Mesodermal cell (in vitro differentiated cells): ENCODE measurements at regions not wholly inside any gene's neighbourhood (a gene's known extent, or its start where the extent isn't known, plus 50 kb on each side); places are given as distances from the start of the nearest gene placed in this dataset.

Experiments
- H3K27ac ChIP-seq: 2 replicates; pipeline ENCODE4 v1.7.0; 2013; ENCODE audit warnings: mild to moderate bottlenecking, low read depth, low read length, moderate library complexity; ENCODE audit not compliant: severe bottlenecking
- H3K36me3 ChIP-seq: 2 replicates; pipeline ENCODE4 v1.7.1; 2013; ENCODE audit warnings: mild to moderate bottlenecking, low read length, moderate library complexity; ENCODE audit not compliant: control insufficient read depth, insufficient read depth
- H3K4me1 ChIP-seq: one replicate; pipeline ENCODE4 v1.7.1; 2013; ENCODE audit warnings: mild to moderate bottlenecking, low read length; ENCODE audit not compliant: insufficient read depth, control insufficient read depth, poor library complexity, severe bottlenecking
- H3K4me3 ChIP-seq: 2 replicates; pipeline ENCODE4 v1.7.0; 2013; ENCODE audit warnings: low read length, control low read depth, mild to moderate bottlenecking; ENCODE audit not compliant: insufficient read depth, poor library complexity, severe bottlenecking; ENCODE audit errors: extremely low read depth
- H3K9me3 ChIP-seq: 2 replicates; pipeline ENCODE4 v1.7.1; 2013; ENCODE audit warnings: mild to moderate bottlenecking, low read length, moderate library complexity; ENCODE audit not compliant: control insufficient read depth
- WGBS, 2 experiments: methylation state at CpG; one replicate each; pipeline ENCODE4 v1.1.5; 2013; ENCODE audit warnings: missing lambda C conversion rate in 2 of 2; ENCODE audit not compliant: insufficient coverage in 2 of 2; 5-methylcytosine and 5-hydroxymethylcytosine counted together

- Histone ChIP-seq H3K4me3 (no peak overlapping the region), H3K4me1 (no peaks in the 10 kb centered on the region), H3K27ac (no peak overlapping the region), H3K9me3 (no peaks in the 10 kb centered on the region), H3K36me3 (no peaks in the 10 kb centered on the region)
- WGBS, 2 experiments = 91 to 100% methylated on average over 1 to 7 of the region's 11 CpGs
Observed at GRCh38 chr7:133470-133869, 58.9 kb upstream of the FAM20C start.

DNA sequence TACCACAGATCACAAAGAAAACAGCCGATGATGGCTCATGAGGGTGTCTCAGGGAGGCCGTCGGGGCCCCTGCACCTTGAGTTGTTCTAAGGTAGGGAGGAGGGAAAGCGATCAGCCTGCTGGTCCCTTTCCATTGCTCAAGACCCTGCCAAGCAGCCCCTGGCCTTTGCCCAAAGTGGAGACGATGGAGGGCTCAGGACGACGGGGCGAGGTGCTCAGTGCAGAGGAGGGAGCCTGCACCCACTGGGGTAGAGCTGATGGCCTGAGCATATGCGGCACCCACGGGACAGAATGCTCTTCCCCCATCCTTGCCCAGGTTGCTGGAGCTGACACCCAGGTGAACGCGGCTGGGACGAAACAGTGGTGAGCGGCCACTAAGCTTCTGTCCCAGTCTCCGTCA is 58.3 kb upstream of the FAM20C start:
- no peak overlapping the region for H3K27ac ChIP-seq
- H3K4me1 ChIP-seq = no peaks in the 10 kb centered on the region
- H3K9me3 ChIP-seq = no peaks in the 10 kb centered on the region
- no peaks in the 10 kb centered on the region for H3K36me3 ChIP-seq
- H3K4me3 ChIP-seq = no peak overlapping the region
- WGBS, 2 experiments = 94 to 98% methylated on average over 12 to 14 of the region's 15 CpGs

DNA sequence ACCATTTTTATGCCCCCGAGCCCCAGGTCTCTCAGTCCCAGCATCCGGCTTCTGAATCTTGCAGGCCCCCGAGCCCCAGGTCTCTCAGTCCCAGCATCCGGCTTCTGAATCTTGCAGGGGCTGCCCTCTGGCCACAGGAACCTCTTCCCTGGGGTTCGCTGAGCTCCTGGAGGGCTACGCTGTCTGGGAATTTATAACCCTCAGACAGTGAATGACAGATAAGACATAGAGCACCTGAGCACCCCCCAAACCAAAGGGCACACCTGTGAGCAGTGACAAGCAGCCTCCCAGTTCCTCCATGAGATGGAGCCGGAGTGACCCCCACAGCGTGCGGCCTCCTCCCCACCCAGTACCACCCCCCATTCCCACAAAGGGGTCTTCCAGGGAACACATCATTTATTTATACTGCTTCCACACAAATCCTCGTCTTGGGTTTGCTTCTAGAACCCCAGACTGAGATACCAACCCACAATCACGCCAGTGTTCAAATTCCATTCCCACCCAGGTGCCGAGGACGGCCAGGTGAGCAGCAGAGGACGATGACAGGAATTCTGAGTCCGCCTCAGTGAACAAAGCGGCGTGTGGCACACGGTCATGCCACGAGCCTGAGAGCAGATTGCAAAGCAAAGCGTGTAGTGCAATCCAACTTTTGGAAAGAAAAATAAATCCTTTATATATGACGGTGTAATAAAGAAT is 57.7 kb upstream of the FAM20C start:
- H3K4me3 ChIP-seq = no peak overlapping the region
- 95% methylated on average over 16 to 19 of the region's 21 CpGs for WGBS, 2 experiments
- no peak overlapping the region for H3K27ac ChIP-seq
- H3K4me1 ChIP-seq = no peaks in the 10 kb centered on the region
- no peaks in the 10 kb centered on the region for H3K9me3 ChIP-seq
- H3K36me3 ChIP-seq = no peaks in the 10 kb centered on the region

GRCh38 chr7:135257-135653 is 57.1 kb upstream of the FAM20C start:
- no peaks in the 10 kb centered on the region for H3K9me3 ChIP-seq
- H3K36me3 ChIP-seq = no peaks in the 10 kb centered on the region
- WGBS, 2 experiments = 82 to 94% methylated on average over 6 to 7 of the region's 7 CpGs
- no peaks in the 10 kb centered on the region for H3K4me1 ChIP-seq
- no peak overlapping the region for H3K4me3 ChIP-seq
- H3K27ac ChIP-seq = no peak overlapping the region

GRCh38 chr7:135731-136645 is 56.4 kb upstream of the FAM20C start:
- no peak overlapping the region for H3K4me3 ChIP-seq
- no peak overlapping the region for H3K27ac ChIP-seq
- H3K9me3 ChIP-seq = no peaks in the 10 kb centered on the region
- no peaks in the 10 kb centered on the region for H3K36me3 ChIP-seq
- H3K4me1 ChIP-seq = no peaks in the 10 kb centered on the region
- 89 to 90% methylated on average over 9 to 11 of the region's 12 CpGs for WGBS, 2 experiments

- Histone ChIP-seq H3K4me3 (no peak overlapping the region), H3K27ac (no peak overlapping the region), H3K9me3 (no peaks in the 10 kb centered on the region), H3K4me1 (no peaks in the 10 kb centered on the region), H3K36me3 (no peaks in the 10 kb centered on the region)
- WGBS, 2 experiments = 87 to 92% methylated on average over 10 to 12 of the region's 14 CpGs
Observed at GRCh38 chr7:137094-137891, 55.1 kb upstream of the FAM20C start.

- 53 to 69% methylated on average over 4 of the region's 6 CpGs for WGBS, 2 experiments
- Histone ChIP-seq H3K9me3 (no peaks in the 10 kb centered on the region), H3K36me3 (no peaks in the 10 kb centered on the region), H3K4me1 (no peaks in the 10 kb centered on the region), H3K4me3 (no peak overlapping the region), H3K27ac (no peak overlapping the region)
Observed at GRCh38 chr7:139131-139530, 53.2 kb upstream of the FAM20C start.

- Histone ChIP-seq H3K9me3 (no peaks in the 10 kb centered on the region), H3K27ac (no peak overlapping the region), H3K36me3 (no peaks in the 10 kb centered on the region), H3K4me3 (no peak overlapping the region), H3K4me1 (no peaks in the 10 kb centered on the region)
- 89 to 90% methylated on average over 8 to 16 of the region's 22 CpGs for WGBS, 2 experiments
Observed at GRCh38 chr7:139561-140243, 52.7 kb upstream of the FAM20C start.

GRCh38 chr7:140996-141395 is 51.4 kb upstream of the FAM20C start:
- H3K4me1 ChIP-seq = no peaks in the 10 kb centered on the region
- 85 to 95% methylated on average over 6 of the region's 6 CpGs for WGBS, 2 experiments
- no peak overlapping the region for H3K4me3 ChIP-seq
- H3K27ac ChIP-seq = no peak overlapping the region
- no peaks in the 10 kb centered on the region for H3K36me3 ChIP-seq
- no peaks in the 10 kb centered on the region for H3K9me3 ChIP-seq

DNA sequence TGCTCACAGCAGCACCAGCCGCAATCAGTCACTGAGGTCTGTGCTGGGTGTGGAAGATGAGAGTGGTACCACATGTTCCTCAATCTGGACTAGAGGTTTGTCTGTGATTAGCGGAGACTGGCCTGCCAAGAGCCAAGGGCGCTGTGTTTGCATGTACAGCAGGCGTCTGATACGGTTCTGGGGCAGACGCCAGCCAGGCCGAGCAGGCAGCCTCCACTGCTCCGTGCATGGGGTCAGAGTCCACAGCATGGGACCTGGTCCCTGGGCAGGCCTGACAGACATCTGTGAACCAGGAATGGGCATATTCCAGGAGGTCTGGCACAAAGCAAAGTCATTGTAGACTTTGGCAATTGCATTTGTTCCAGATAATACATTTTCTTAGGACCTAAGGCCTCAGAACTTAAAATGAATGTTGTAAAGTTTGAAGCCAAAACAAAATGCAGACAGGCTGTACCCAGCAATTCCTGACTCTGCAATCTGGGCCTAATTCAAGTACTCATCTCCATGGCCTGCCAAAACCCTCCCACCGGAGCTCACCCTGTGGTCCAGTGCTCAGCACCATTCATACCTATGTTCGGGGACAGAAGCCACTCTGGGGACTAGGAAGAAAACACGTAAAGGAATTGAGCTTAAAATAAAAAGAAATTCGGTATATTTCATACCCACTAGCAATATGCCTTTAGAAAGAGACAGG is 50.0 kb upstream of the FAM20C start:
- no peaks in the 10 kb centered on the region for H3K4me1 ChIP-seq
- H3K27ac ChIP-seq = no peak overlapping the region
- WGBS, 2 experiments = 93 to 94% methylated on average over 9 to 10 of the region's 12 CpGs
- no peaks in the 10 kb centered on the region for H3K9me3 ChIP-seq
- H3K36me3 ChIP-seq = no peaks in the 10 kb centered on the region
- no peak overlapping the region for H3K4me3 ChIP-seq
